Activated CD8-positive, alpha-beta T cell treated with anti-CD3 and anti-CD28 coated beads for 36 hours (primary cell): ENCODE measurements at regions not wholly inside any gene's neighbourhood (a gene's known extent, or its start where the extent isn't known, plus 50 kb on each side); places are given as distances from the start of the nearest gene placed in this dataset.

Experiments
- ATAC-seq: fragments of 200-7000 bp; cut with Tn5 transposase; one replicate; pipeline ENCODE4 v1.10.0; 2021; ENCODE audit warnings: mild to moderate bottlenecking, moderate library complexity
- CTCF ChIA-PET: fragments of 350-600 bp; sonication (Branson Sonifier 250); formaldehyde crosslinking; loops from one replicate; lab custom pipeline; 2021; ENCODE audit warnings: antibody characterized with exemption; lab: Charles Lee
- POLR2A ChIA-PET: fragments of 350-600 bp; sonication (Branson Sonifier 250); formaldehyde crosslinking; loops from one replicate; lab custom pipeline; 2021; ENCODE audit warnings: antibody characterized with exemption; lab: Charles Lee
- DNase-seq: peaks from one replicate; pipeline ENCODE4 v3.0.0-alpha.2; 2020
- H3K27ac Mint-ChIP-seq: one replicate; pipeline ENCODE4 v1.8.0; 2021; ENCODE audit warnings: mild to moderate bottlenecking, mixed read lengths
- H3K27me3 Mint-ChIP-seq: one replicate; pipeline ENCODE4 v1.8.0; 2021; ENCODE audit warnings: mixed read lengths
- H3K36me3 Mint-ChIP-seq: one replicate; pipeline ENCODE4 v1.8.0; 2021; ENCODE audit warnings: low read depth, mixed read lengths
- H3K4me1 Mint-ChIP-seq: one replicate; pipeline ENCODE4 v1.8.0; 2021; ENCODE audit warnings: low read depth, mixed read lengths
- H3K4me3 Mint-ChIP-seq: one replicate; pipeline ENCODE4 v1.8.0; 2021; ENCODE audit warnings: mild to moderate bottlenecking, moderate library complexity, mixed read lengths
- H3K9me3 Mint-ChIP-seq: one replicate; pipeline ENCODE4 v1.8.0; 2021; ENCODE audit warnings: mixed read lengths
- CTCF ChIP-seq: fragments of 200-600 bp; IDR thresholded peaks from one replicate; pipeline ENCODE4 v1.8.0; 2022; ENCODE audit warnings: antibody characterized with exemption, mild to moderate bottlenecking
- intact Hi-C: fragments of 100-400 bp; cut with micrococcal nuclease; formaldehyde crosslinking; loops from one replicate; pipeline ENCODE4 v1.10.0; 2022

GRCh38 chr22:48581796-48582469 is 1245.7 kb downstream of the BRD1 start:
- DNase-seq: no peak
- H3K27me3 Mint-ChIP-seq: peaks cover 13% of the 10 kb centered on the region
- POLR2A ChIA-PET: no interaction called here
- no peak overlapping the region for H3K4me3 Mint-ChIP-seq
- CTCF ChIA-PET: no interaction called here
- ATAC-seq: no peak
- H3K36me3 Mint-ChIP-seq: no peaks in the 10 kb centered on the region
- intact Hi-C loops: no loop called here
- no peak for TF ChIP-seq CTCF
- no peaks in the 10 kb centered on the region for H3K9me3 Mint-ChIP-seq
- H3K27ac Mint-ChIP-seq: no peak overlapping the region
- H3K4me1 Mint-ChIP-seq: no peaks in the 10 kb centered on the region

- Mint-ChIP-seq H3K36me3 (no peaks in the 10 kb centered on the region), H3K4me1 (no peaks in the 10 kb centered on the region), H3K27me3 (peaks cover 13% of the 10 kb centered on the region), H3K9me3 (no peaks in the 10 kb centered on the region), H3K27ac (no peak overlapping the region), H3K4me3 (no peak overlapping the region)
- CTCF ChIA-PET: no interaction called here
- DNase-seq: no peak
- no peak for ATAC-seq
- POLR2A ChIA-PET: no interaction called here
- no peak for TF ChIP-seq CTCF
- intact Hi-C loops: no loop called here
Observed at GRCh38 chr22:48581205-48581766, 1246.4 kb downstream of the BRD1 start.

- peaks cover 13% of the 10 kb centered on the region for H3K27me3 Mint-ChIP-seq
- DNase-seq (no peak), ATAC-seq (no peak)
- ChIA-PET CTCF (no interaction called here), POLR2A (no interaction called here)
- no peaks in the 10 kb centered on the region for H3K36me3 Mint-ChIP-seq
- no peaks in the 10 kb centered on the region for H3K4me1 Mint-ChIP-seq
- no peak overlapping the region for H3K27ac Mint-ChIP-seq
- no peak overlapping the region for H3K4me3 Mint-ChIP-seq
- intact Hi-C loops: no loop called here
- H3K9me3 Mint-ChIP-seq: no peaks in the 10 kb centered on the region
- TF ChIP-seq CTCF: no peak
Observed at GRCh38 chr22:48580481-48580970, 1247.1 kb downstream of the BRD1 start.

- Mint-ChIP-seq H3K36me3 (no peaks in the 10 kb centered on the region), H3K4me3 (no peak overlapping the region), H3K27me3 (peaks cover 13% of the 10 kb centered on the region), H3K4me1 (no peaks in the 10 kb centered on the region), H3K9me3 (no peaks in the 10 kb centered on the region), H3K27ac (no peak overlapping the region)
- DNase-seq (no peak), ATAC-seq (no peak)
- ChIA-PET CTCF (no interaction called here), POLR2A (no interaction called here)
- intact Hi-C loops: loop anchor here (10.0 kb wide), 1 partner anchor 725 kb away; no protein-coding TSS in a partner anchor
- TF ChIP-seq CTCF: no peak
Observed at GRCh38 chr22:48579928-48580309, 1247.8 kb downstream of the BRD1 start.

GRCh38 chr22:48579043-48579927 is 1248.4 kb downstream of the BRD1 start:
- POLR2A ChIA-PET: no interaction called here

More at GRCh38 chr22:48579043-48579927, 1248.4 kb downstream of the BRD1 start:
- TF ChIP-seq CTCF: no peak
- DNase-seq (no peak), ATAC-seq (no peak)
- Mint-ChIP-seq H3K4me1 (peaks cover 2% of the 10 kb centered on the region), H3K9me3 (no peaks in the 10 kb centered on the region), H3K27ac (no peak overlapping the region), H3K4me3 (no peak overlapping the region), H3K36me3 (no peaks in the 10 kb centered on the region), H3K27me3 (peaks cover 19% of the 10 kb centered on the region)
- intact Hi-C loops: loop anchor here (10.0 kb wide), 1 partner anchor 726 kb away; no protein-coding TSS in a partner anchor
- CTCF ChIA-PET: no interaction called here
